SU-DHL-6 (cell line): ENCODE measurements at regions not wholly inside any gene's neighbourhood (a gene's known extent, or its start where the extent isn't known, plus 50 kb on each side); places are given as distances from the start of the nearest gene placed in this dataset.

Experiments used
- H2AFZ ChIP-seq: fragments of 200-600 bp; sonication (generic); 2 replicates; pipeline ENCODE4 v1.6.1; 2014; ENCODE audit warnings: low read depth, mild to moderate bottlenecking, moderate library complexity, mixed read lengths, antibody characterized with exemption, low read length; ENCODE audit not compliant: severe bottlenecking
- H3F3A ChIP-seq: fragments of 200-600 bp; shearing (Covaris generic); 2 replicates; pipeline ENCODE4 v1.6.0; 2016; ENCODE audit warnings: antibody characterized with exemption, mild to moderate bottlenecking; ENCODE audit not compliant: insufficient read depth
- H3K27ac ChIP-seq: fragments of 200-600 bp; sonication (generic); 2 replicates; pipeline ENCODE4 v1.5.1; 2016; ENCODE audit warnings: low read depth, mild to moderate bottlenecking, low read length, moderate library complexity, mixed read lengths
- H3K27me3 ChIP-seq: fragments of 200-600 bp; sonication (generic), shearing (Covaris generic); 2 replicates; pipeline ENCODE4 v1.6.0; 2014; ENCODE audit warnings: mild to moderate bottlenecking, low read length
- H3K36me3 ChIP-seq: fragments of 200-600 bp; sonication (generic); 2 replicates; pipeline ENCODE4 v1.6.1; 2014; ENCODE audit warnings: mild to moderate bottlenecking, low read length, mixed read lengths
- H3K4me2 ChIP-seq: fragments of 300-600, 200-600 bp; shearing (Covaris generic), sonication (generic); 2 replicates; pipeline ENCODE4 v1.6.0; 2014; ENCODE audit warnings: low read length, low read depth, mild to moderate bottlenecking; ENCODE audit not compliant: poor library complexity, severe bottlenecking
- H3K4me3 ChIP-seq: fragments of 200-600 bp; sonication (generic); 2 replicates; pipeline ENCODE4 v1.5.1; 2014; ENCODE audit warnings: antibody characterized with exemption, low read length, mild to moderate bottlenecking, mixed read lengths; ENCODE audit not compliant: insufficient read depth, poor library complexity, severe bottlenecking
- H3K79me2 ChIP-seq: fragments of 200-600 bp; sonication (generic); 2 replicates; pipeline ENCODE4 v1.6.1; 2014; ENCODE audit warnings: mild to moderate bottlenecking, low read length, moderate library complexity; ENCODE audit not compliant: insufficient read depth
- H3K9ac ChIP-seq: fragments of 200-600 bp; sonication (generic); 2 replicates; pipeline ENCODE4 v1.7.0; 2014; ENCODE audit warnings: mild to moderate bottlenecking, low read length
- H3K9me2 ChIP-seq: fragments of 200-600 bp; sonication (generic); replicated peaks from 2 replicates; pipeline ENCODE4 v1.6.1; 2014; ENCODE audit warnings: low read length; ENCODE audit not compliant: insufficient read depth
- H3K9me3 ChIP-seq: fragments of 200-600 bp; sonication (generic); 2 replicates; pipeline ENCODE4 v1.6.1; 2014; ENCODE audit warnings: low read length, mixed read lengths; ENCODE audit not compliant: insufficient read depth
- H4K20me1 ChIP-seq: fragments of 200-600 bp; sonication (generic); 2 replicates; pipeline ENCODE4 v1.6.1; 2014; ENCODE audit warnings: low read depth, mild to moderate bottlenecking, antibody characterized with exemption, low read length, moderate library complexity, mixed read lengths
- CTCF ChIP-seq: fragments of 200-600 bp; sonication (generic); IDR thresholded peaks from one replicate; pipeline ENCODE4 v1.5.1; 2017; ENCODE audit warnings: antibody characterized with exemption, mild to moderate bottlenecking, low read length, moderate library complexity; ENCODE audit not compliant: insufficient read depth, poor library complexity, severe bottlenecking
- EZH2phosphoT487 ChIP-seq: fragments of 200-600 bp; sonication (generic), shearing (Covaris generic); conservative IDR thresholded peaks from 2 replicates; pipeline ENCODE4 v1.6.1; 2018; ENCODE audit warnings: mild to moderate bottlenecking, antibody characterized with exemption, low read length, moderate library complexity, mixed read lengths

- H3K36me3 ChIP-seq, result no peaks in the 10 kb centered on the region
- H3K9me3 ChIP-seq, result no peaks in the 10 kb centered on the region
- H3K4me2 ChIP-seq, result no peak overlapping the region
- no peaks in the 10 kb centered on the region for H3K9me2 ChIP-seq
- H3K27ac ChIP-seq, result no peak overlapping the region
- no peaks in the 10 kb centered on the region for H3K27me3 ChIP-seq
- H3K79me2 ChIP-seq, result no peaks in the 10 kb centered on the region
- no peaks in the 10 kb centered on the region for H4K20me1 ChIP-seq
- H3K9ac ChIP-seq, result no peak overlapping the region
- no peak overlapping the region for H2AFZ ChIP-seq
- no peak overlapping the region for H3K4me3 ChIP-seq
- no peaks in the 10 kb centered on the region for H3F3A ChIP-seq
- TF ChIP-seq EZH2phosphoT487, result no peak
These were observed 91.3 kb upstream of the ANK3 start for GRCh38 chr10:60480865-60481563.

GRCh38 chr10:60479305-60480020 lies 89.8 kb upstream of the ANK3 start:
- Histone ChIP-seq H3K9me3 (no peaks in the 10 kb centered on the region), H2AFZ (no peak overlapping the region), H3K9me2 (no peaks in the 10 kb centered on the region), H3K36me3 (no peaks in the 10 kb centered on the region), H3K4me2 (no peak overlapping the region), H3K79me2 (no peaks in the 10 kb centered on the region), H3F3A (no peaks in the 10 kb centered on the region), H3K4me3 (no peak overlapping the region), H3K9ac (no peak overlapping the region), H4K20me1 (no peaks in the 10 kb centered on the region), H3K27ac (no peak overlapping the region), H3K27me3 (no peaks in the 10 kb centered on the region)
- TF ChIP-seq CTCF, result no peak
- TF ChIP-seq EZH2phosphoT487, result no peak

GRCh38 chr10:60476451-60476850 lies 86.8 kb upstream of the ANK3 start:
- Histone ChIP-seq H3K9ac (no peak overlapping the region), H4K20me1 (no peaks in the 10 kb centered on the region), H3F3A (no peaks in the 10 kb centered on the region), H3K4me3 (no peak overlapping the region), H3K27me3 (no peaks in the 10 kb centered on the region), H3K9me3 (no peaks in the 10 kb centered on the region), H2AFZ (no peak overlapping the region), H3K79me2 (no peaks in the 10 kb centered on the region), H3K9me2 (no peaks in the 10 kb centered on the region), H3K36me3 (no peaks in the 10 kb centered on the region), H3K4me2 (no peak overlapping the region), H3K27ac (no peak overlapping the region)
- TF ChIP-seq EZH2phosphoT487 (no peak), CTCF (no peak)

- H3K9me3 ChIP-seq, result no peaks in the 10 kb centered on the region
- H3K9me2 ChIP-seq, result no peaks in the 10 kb centered on the region
- no peaks in the 10 kb centered on the region for H3K36me3 ChIP-seq
- H3K4me2 ChIP-seq, result no peak overlapping the region
- no peaks in the 10 kb centered on the region for H3K79me2 ChIP-seq
- H3K27me3 ChIP-seq, result no peaks in the 10 kb centered on the region
- no peak overlapping the region for H3K4me3 ChIP-seq
- H2AFZ ChIP-seq, result no peak overlapping the region
- no peak overlapping the region for H3K27ac ChIP-seq
- no peak overlapping the region for H3K9ac ChIP-seq
- no peaks in the 10 kb centered on the region for H3F3A ChIP-seq
- no peaks in the 10 kb centered on the region for H4K20me1 ChIP-seq
- TF ChIP-seq CTCF (no peak), EZH2phosphoT487 (no peak)
These were observed 83.9 kb upstream of the ANK3 start for GRCh38 chr10:60473557-60473956.
